Activated CD8-positive, alpha-beta T cell treated with anti-CD3 and anti-CD28 coated beads for 36 hours (primary cell): ENCODE measurements at regions not wholly inside any gene's neighbourhood (a gene's known extent, or its start where the extent isn't known, plus 50 kb on each side); places are given as distances from the start of the nearest gene placed in this dataset.

ENCODE experiments used
- ATAC-seq: fragments of 200-7000 bp; cut with Tn5 transposase; one replicate; pipeline ENCODE4 v1.10.0; 2021; ENCODE audit warnings: mild to moderate bottlenecking, moderate library complexity
- CTCF ChIA-PET: fragments of 350-600 bp; sonication (Branson Sonifier 250); formaldehyde crosslinking; loops from one replicate; lab custom pipeline; 2021; ENCODE audit warnings: antibody characterized with exemption; lab: Charles Lee
- POLR2A ChIA-PET: fragments of 350-600 bp; sonication (Branson Sonifier 250); formaldehyde crosslinking; loops from one replicate; lab custom pipeline; 2021; ENCODE audit warnings: antibody characterized with exemption; lab: Charles Lee
- DNase-seq: peaks from one replicate; pipeline ENCODE4 v3.0.0-alpha.2; 2020
- H3K27ac Mint-ChIP-seq: one replicate; pipeline ENCODE4 v1.8.0; 2021; ENCODE audit warnings: mild to moderate bottlenecking, mixed read lengths
- H3K27me3 Mint-ChIP-seq: one replicate; pipeline ENCODE4 v1.8.0; 2021; ENCODE audit warnings: mixed read lengths
- H3K36me3 Mint-ChIP-seq: one replicate; pipeline ENCODE4 v1.8.0; 2021; ENCODE audit warnings: low read depth, mixed read lengths
- H3K4me1 Mint-ChIP-seq: one replicate; pipeline ENCODE4 v1.8.0; 2021; ENCODE audit warnings: low read depth, mixed read lengths
- H3K4me3 Mint-ChIP-seq: one replicate; pipeline ENCODE4 v1.8.0; 2021; ENCODE audit warnings: mild to moderate bottlenecking, moderate library complexity, mixed read lengths
- H3K9me3 Mint-ChIP-seq: one replicate; pipeline ENCODE4 v1.8.0; 2021; ENCODE audit warnings: mixed read lengths
- intact Hi-C: fragments of 100-400 bp; cut with micrococcal nuclease; formaldehyde crosslinking; loops from one replicate; pipeline ENCODE4 v1.10.0; 2022
- TF ChIP-seq, protein P1 (sequence below): fragments of 200-600 bp; IDR thresholded peaks from one replicate; pipeline ENCODE4 v1.8.0; 2022; ENCODE audit warnings: antibody characterized with exemption, mild to moderate bottlenecking

DNA sequence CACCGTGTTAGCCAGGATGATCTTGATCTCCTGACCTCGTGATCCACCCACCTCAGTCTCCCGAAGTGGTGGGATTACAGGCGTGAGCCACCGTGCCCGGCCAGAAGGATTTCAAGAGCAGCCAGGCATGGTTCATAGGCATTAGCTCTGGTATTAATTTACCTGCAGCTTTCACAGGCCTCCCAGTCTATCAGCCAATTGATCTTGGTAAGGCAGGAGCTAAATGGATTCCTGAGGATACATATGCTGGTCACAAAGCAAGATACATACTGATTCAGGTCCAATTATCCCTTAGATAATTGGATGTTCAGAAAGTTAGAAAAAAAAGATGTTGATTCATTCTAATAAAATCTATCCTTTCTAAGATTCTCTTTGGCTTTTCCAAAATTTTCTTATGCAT, 487.1 kb downstream of the TLE1 start:
- Mint-ChIP-seq H3K36me3 (no peaks in the 10 kb centered on the region), H3K27me3 (no peaks in the 10 kb centered on the region), H3K4me3 (no peak overlapping the region), H3K27ac (no peak overlapping the region), H3K9me3 (peaks cover 2% of the 10 kb centered on the region), H3K4me1 (no peaks in the 10 kb centered on the region)
- CTCF ChIA-PET, result no interaction called here
- TF ChIP-seq, protein P1, sequence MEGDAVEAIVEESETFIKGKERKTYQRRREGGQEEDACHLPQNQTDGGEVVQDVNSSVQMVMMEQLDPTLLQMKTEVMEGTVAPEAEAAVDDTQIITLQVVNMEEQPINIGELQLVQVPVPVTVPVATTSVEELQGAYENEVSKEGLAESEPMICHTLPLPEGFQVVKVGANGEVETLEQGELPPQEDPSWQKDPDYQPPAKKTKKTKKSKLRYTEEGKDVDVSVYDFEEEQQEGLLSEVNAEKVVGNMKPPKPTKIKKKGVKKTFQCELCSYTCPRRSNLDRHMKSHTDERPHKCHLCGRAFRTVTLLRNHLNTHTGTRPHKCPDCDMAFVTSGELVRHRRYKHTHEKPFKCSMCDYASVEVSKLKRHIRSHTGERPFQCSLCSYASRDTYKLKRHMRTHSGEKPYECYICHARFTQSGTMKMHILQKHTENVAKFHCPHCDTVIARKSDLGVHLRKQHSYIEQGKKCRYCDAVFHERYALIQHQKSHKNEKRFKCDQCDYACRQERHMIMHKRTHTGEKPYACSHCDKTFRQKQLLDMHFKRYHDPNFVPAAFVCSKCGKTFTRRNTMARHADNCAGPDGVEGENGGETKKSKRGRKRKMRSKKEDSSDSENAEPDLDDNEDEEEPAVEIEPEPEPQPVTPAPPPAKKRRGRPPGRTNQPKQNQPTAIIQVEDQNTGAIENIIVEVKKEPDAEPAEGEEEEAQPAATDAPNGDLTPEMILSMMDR, result no peak
- intact Hi-C loops, result no loop called here
- POLR2A ChIA-PET, result no interaction called here
- no peak for DNase-seq
- ATAC-seq, result no peak

DNA sequence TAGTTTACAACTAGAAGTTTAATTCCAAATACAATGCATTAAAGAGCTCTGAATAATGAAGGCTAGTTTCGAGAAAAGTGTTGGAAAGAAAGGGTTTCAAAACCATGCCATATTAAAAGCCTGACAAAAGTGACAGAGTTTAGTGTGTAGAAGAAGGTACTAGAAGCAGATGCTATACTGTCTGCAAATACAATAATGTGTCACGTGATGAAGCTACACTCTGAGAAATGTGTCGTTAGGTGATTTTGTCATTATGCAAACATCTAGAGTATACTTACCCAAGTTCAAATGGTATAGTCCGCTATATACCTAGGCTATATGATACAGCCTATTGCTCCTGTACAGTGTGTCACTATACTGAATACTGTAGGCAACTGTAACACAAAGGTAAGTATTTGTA, 494.1 kb downstream of the TLE1 start:
- CTCF ChIA-PET, result no interaction called here
- DNase-seq (no peak), ATAC-seq (no peak)
- Mint-ChIP-seq H3K27me3 (no peaks in the 10 kb centered on the region), H3K27ac (no peak overlapping the region), H3K4me3 (no peak overlapping the region), H3K9me3 (no peaks in the 10 kb centered on the region), H3K36me3 (no peaks in the 10 kb centered on the region), H3K4me1 (no peaks in the 10 kb centered on the region)
- POLR2A ChIA-PET, result no interaction called here
- intact Hi-C loops, result no loop called here
- TF ChIP-seq, protein P1, result no peak

DNA sequence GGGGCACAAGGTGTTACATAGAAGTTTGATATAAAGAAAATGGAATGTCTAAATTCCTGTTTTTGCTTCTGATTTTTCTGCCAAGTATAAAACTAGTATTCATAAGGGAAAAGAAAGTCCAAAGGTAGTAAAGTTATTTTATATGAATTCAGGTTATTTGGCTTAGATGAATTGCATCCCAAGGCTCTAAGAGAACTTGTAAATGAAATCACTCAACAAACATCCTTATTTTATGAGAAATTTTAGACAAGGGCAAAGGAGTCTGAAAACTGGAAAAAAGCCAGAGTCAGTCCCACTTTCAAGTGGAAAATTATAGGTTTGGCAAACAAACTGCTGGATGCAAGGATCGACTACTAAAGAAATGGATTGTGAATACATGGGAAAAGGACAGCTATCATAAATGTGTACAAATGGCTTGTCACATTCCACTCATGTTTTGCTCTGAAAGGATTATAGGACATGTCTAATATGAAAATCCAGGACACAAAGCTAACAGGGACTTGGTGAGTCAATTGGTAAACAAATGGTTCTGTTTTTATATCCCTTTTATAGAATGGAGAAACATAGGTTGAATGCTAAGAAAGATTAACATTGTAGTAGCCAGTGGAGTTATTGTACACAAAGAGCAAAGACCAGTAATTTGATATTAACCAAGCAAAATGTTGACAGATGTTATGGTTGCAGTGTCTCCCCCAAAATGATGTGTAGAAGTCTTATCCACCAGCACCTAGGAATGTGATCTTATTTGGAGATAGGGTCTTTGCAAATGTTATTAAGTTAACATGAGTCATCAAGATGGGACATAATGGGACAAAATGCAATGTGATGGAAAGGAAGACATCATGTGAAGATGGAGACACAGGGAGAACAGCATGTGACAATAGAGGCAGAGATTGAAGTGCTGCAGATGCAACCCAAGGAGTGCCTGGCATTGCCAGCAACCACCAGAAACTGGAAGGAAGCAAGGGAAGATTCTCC, 495.7 kb downstream of the TLE1 start:
- Mint-ChIP-seq H3K4me3 (no peak overlapping the region), H3K27ac (no peak overlapping the region), H3K36me3 (no peaks in the 10 kb centered on the region), H3K27me3 (no peaks in the 10 kb centered on the region), H3K4me1 (no peaks in the 10 kb centered on the region), H3K9me3 (no peaks in the 10 kb centered on the region)
- POLR2A ChIA-PET, result no interaction called here
- CTCF ChIA-PET, result no interaction called here
- ATAC-seq (no peak), DNase-seq (no peak)
- intact Hi-C loops, result no loop called here
- TF ChIP-seq, protein P1, result no peak

DNA sequence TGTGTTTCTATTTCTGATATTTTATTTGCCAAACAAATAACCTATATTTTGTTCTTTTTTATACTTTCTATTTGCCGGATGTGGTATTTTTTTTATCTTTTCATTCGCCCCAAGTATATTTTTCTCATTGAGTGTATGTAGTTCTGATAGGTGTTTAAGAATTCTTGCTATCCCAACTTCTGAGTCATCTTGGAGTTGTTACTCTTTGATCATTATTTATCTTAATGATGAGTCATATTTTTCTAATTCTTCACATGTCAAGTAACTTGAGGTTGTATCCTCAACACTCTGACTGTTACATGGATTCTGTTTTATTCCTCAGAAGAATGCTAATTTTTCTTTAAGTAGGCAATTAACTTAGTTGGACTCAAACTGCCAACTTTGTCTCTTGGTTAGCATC, 498.1 kb downstream of the TLE1 start:
- no peaks in the 10 kb centered on the region for H3K4me1 Mint-ChIP-seq
- ChIA-PET POLR2A (no interaction called here), CTCF (no interaction called here)
- no peak overlapping the region for H3K4me3 Mint-ChIP-seq
- H3K9me3 Mint-ChIP-seq, result no peaks in the 10 kb centered on the region
- intact Hi-C loops, result no loop called here
- H3K27ac Mint-ChIP-seq, result no peak overlapping the region
- DNase-seq, result no peak
- no peaks in the 10 kb centered on the region for H3K36me3 Mint-ChIP-seq
- no peaks in the 10 kb centered on the region for H3K27me3 Mint-ChIP-seq
- ATAC-seq, result no peak
- TF ChIP-seq, protein P1, result no peak

DNA sequence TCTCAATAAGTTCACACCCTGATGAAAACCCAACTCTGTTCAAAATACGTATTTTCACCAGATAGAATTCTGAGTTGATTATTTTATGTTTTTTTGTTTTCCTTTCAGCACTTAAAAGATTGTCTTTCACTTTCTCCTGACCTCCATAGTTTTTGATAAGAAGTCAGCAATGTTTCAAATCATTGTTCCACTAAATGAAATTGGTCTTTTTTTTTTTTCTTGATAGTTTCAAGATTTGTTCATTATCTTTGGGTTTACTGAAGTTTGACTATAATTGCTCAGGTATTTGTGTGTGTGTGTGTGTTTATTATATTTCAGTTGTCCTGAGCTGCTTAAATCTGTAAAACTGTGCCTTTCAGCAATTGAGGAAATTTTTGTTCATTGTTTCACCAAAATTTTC, 498.7 kb downstream of the TLE1 start:
- no peaks in the 10 kb centered on the region for H3K4me1 Mint-ChIP-seq
- no peak overlapping the region for H3K27ac Mint-ChIP-seq
- no peaks in the 10 kb centered on the region for H3K36me3 Mint-ChIP-seq
- no peaks in the 10 kb centered on the region for H3K9me3 Mint-ChIP-seq
- ChIA-PET POLR2A (no interaction called here), CTCF (no interaction called here)
- no peaks in the 10 kb centered on the region for H3K27me3 Mint-ChIP-seq
- TF ChIP-seq, protein P1, result no peak
- DNase-seq (no peak), ATAC-seq (no peak)
- H3K4me3 Mint-ChIP-seq, result no peak overlapping the region
- intact Hi-C loops, result no loop called here
